ENCODE measurements at regions not wholly inside any gene's neighbourhood (a gene's known extent, or its start where the extent isn't known, plus 50 kb on each side); places are given as distances from the start of the nearest gene placed in this dataset.

DNA sequence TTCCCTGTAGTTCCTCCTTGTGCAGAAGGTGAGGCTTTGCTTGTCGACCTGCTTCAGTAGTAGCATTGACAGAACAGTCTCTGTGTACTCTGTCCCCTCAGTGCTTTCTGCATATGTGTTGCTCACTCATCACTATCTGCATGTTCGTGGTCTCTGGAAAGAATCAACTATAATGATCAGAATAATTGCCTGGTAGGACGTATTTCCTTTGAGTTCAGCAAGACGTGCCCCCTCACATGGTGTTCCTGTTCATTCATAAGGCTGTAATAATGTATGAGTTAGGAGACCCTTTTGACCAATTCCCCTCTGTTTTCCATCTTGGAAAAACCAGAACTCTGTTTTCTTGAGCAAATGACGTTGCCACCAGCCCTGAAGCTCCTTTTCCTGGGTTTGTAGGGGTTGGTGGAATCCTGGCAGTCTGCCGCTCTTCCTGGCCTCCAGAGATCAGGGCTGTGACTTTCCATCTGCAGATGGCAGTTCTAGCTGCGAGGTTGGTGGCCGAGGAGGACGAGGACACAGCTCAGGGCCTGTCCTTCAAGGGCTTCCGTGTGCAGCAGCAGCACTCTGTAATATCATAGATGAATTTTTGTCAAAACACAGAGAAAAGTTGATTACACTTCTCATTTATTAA is 61.9 kb downstream of the EXOSC2 start:
- H3K27me3 ChIP-seq (ENCODE audit: control insufficient read depth, insufficient read depth, low read length): no peaks in the 10 kb centered on the region
- DNase-seq (ENCODE audit: low read depth) (no peak), FAIRE-seq (no peak)
- no peak overlapping the region for H3K4me3 ChIP-seq (ENCODE audit: low read depth, low read length)
- TF ChIP-seq, protein P1, sequence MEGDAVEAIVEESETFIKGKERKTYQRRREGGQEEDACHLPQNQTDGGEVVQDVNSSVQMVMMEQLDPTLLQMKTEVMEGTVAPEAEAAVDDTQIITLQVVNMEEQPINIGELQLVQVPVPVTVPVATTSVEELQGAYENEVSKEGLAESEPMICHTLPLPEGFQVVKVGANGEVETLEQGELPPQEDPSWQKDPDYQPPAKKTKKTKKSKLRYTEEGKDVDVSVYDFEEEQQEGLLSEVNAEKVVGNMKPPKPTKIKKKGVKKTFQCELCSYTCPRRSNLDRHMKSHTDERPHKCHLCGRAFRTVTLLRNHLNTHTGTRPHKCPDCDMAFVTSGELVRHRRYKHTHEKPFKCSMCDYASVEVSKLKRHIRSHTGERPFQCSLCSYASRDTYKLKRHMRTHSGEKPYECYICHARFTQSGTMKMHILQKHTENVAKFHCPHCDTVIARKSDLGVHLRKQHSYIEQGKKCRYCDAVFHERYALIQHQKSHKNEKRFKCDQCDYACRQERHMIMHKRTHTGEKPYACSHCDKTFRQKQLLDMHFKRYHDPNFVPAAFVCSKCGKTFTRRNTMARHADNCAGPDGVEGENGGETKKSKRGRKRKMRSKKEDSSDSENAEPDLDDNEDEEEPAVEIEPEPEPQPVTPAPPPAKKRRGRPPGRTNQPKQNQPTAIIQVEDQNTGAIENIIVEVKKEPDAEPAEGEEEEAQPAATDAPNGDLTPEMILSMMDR (IDR thresholded peaks at IDR 0.05; ENCODE audit: insufficient read depth, low read length, severe bottlenecking): no peak
- H3K36me3 ChIP-seq (ENCODE audit: control insufficient read depth, insufficient read depth, low read length): no peaks in the 10 kb centered on the region

DNA sequence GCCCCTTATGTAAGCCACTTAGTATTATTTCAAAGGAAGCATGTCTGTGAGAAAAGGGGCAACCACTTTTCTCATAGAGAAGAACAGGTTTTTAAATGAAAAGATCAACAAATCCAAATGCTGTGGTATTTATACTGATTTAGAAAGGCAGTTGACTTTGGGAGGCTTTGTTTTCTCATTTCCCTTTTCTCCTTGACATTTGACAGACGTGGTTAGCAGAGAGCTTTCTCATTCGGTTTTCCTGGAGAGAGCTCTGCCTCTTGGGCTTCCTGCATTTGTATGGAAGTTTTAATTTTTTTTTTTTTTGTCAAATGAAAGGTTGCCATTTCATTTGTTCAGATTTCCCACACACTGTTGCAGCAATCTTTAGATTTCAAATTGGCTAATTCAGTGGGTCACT is 62.5 kb downstream of the EXOSC2 start:
- H3K27me3 ChIP-seq (ENCODE audit: control insufficient read depth, insufficient read depth, low read length): no peaks in the 10 kb centered on the region
- no peaks in the 10 kb centered on the region for H3K36me3 ChIP-seq (ENCODE audit: control insufficient read depth, insufficient read depth, low read length)
- TF ChIP-seq, protein P1 (IDR thresholded peaks at IDR 0.05; ENCODE audit: insufficient read depth, low read length, severe bottlenecking): no peak
- H3K4me3 ChIP-seq (ENCODE audit: low read depth, low read length): no peak overlapping the region
- FAIRE-seq: no peak
- DNase-seq (ENCODE audit: low read depth): no peak

DNA sequence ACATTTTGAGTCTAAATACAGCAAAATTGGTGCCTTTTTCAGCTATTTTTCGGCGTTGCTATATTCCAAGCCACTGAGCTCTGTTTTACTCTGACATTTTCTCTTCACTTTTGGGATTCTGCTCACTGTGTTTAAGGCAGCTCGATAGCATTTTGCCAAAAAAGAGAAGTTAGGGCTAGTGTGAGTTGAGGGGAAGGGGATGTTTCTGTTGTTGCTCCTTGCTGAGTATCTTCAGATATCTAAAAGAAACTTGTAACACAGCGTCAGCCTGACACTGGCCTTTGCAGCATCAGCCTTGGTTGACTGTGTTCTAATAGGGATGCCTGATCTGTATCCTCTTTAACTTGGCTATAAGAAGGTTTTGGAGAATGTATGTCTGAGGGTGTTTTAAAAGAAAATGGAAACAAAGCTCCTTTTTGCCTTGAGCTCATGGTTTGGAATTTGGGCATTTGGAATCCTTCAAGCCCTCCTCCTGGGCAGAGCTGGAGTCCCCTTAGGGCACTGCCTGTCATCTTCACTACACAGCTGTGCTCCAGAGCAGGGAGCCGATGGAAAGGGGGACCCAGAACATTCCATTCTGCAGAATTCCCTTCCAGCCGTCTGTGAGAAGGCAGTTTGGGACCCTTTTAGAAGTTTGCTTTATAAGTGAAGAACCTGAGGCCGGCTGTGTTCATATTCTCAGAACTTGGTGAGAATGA is 63.0 kb downstream of the EXOSC2 start:
- Histone ChIP-seq H3K27me3 (ENCODE audit: control insufficient read depth, insufficient read depth, low read length) (no peaks in the 10 kb centered on the region), H3K4me3 (ENCODE audit: low read depth, low read length) (no peak overlapping the region), H3K36me3 (ENCODE audit: control insufficient read depth, insufficient read depth, low read length) (no peaks in the 10 kb centered on the region)
- TF ChIP-seq, protein P1 (IDR thresholded peaks at IDR 0.05; ENCODE audit: insufficient read depth, low read length, severe bottlenecking): no peak
- DNase-seq (ENCODE audit: low read depth): no peak
- FAIRE-seq: no peak

DNA sequence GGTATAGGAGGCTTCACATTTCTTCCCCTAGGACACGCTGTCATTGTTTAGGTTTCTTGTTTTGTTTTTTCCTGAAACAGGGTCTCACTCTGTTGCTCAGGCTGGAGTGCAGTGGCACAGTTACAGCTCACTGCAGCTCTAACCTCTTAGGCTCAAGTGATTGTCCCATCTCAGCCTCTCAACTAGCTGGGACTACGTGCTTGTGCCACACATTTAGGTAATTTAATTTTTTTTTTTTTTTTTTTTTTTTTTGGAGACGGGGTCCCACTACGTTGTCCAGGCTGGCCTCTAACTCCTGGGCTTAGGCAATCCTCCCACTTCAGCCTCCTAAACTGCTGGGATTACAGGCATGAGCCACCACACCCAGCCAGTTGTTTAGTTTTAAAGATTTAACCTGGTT is 66.2 kb downstream of the EXOSC2 start:
- no peaks in the 10 kb centered on the region for H3K27me3 ChIP-seq (ENCODE audit: control insufficient read depth, insufficient read depth, low read length)
- TF ChIP-seq, protein P1 (IDR thresholded peaks at IDR 0.05; ENCODE audit: insufficient read depth, low read length, severe bottlenecking): no peak
- DNase-seq (ENCODE audit: low read depth): no peak
- FAIRE-seq: no peak
- H3K36me3 ChIP-seq (ENCODE audit: control insufficient read depth, insufficient read depth, low read length): no peaks in the 10 kb centered on the region
- H3K4me3 ChIP-seq (ENCODE audit: low read depth, low read length): no peak overlapping the region

DNA sequence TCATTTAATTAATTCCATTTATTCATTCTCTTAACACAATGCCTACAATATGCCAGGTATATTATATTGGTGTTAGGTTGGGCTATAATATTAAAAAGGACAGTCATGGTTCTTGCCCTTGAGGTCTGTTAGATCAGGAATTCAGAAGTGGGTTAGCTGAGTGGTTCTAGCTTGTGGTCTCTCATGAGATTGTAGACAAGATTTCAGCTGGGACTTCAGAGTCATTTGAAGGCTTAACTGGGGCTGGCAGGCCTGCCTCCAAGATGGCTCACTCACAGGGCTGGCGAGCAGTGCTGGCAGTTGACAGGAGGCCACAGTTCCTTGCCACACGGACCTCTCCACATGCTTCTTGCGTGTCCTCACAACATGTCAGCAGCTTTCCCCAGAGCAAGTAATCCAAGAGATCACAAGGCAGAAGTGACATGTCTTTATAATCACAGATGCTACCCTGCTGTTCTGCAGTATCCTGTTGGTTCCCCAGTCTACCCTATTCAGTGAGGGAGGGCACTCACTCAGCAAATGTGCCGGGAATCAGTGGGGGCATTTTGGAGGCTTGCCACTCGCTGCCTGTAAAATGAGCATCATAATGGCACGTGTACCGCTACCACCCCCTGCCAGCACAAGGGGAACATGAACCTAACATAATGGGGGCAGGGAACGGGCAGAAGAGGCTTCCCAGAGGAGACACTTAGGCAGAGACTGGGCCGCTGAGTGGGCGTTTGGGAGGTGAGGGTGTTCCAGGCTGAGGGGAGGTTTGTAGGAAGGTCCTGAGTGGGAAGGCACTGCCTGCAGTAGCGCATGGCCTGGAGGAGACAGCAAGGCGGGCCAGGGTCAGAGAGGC is 70.0 kb downstream of the EXOSC2 start:
- FAIRE-seq (no peak), DNase-seq (ENCODE audit: low read depth) (no peak)
- no peak overlapping the region for H3K4me3 ChIP-seq (ENCODE audit: low read depth, low read length)
- no peaks in the 10 kb centered on the region for H3K36me3 ChIP-seq (ENCODE audit: control insufficient read depth, insufficient read depth, low read length)
- no peaks in the 10 kb centered on the region for H3K27me3 ChIP-seq (ENCODE audit: control insufficient read depth, insufficient read depth, low read length)
- TF ChIP-seq, protein P1 (IDR thresholded peaks at IDR 0.05; ENCODE audit: insufficient read depth, low read length, severe bottlenecking): no peak
